AG10803 (cell line): ENCODE measurements at regions not wholly inside any gene's neighbourhood (a gene's known extent, or its start where the extent isn't known, plus 50 kb on each side); places are given as distances from the start of the nearest gene placed in this dataset.
"Not testable (repeated sequence)": the region's sequence is repeated elsewhere in the genome, so short reads cannot be mapped to it uniquely, and the experiment has no call there.

ENCODE experiments used
- DNase-seq: peaks from one replicate; pipeline ENCODE4 v3.0.0; 2010; ENCODE audit warnings: low read depth
- H3K4me3 ChIP-seq: 2 replicates; pipeline ENCODE4 v1.5.1; 2011; ENCODE audit warnings: mild to moderate bottlenecking, low read length, control low read depth

GRCh38 chr1:120465900-120466299 is 51.1 kb downstream of the NBPF8 start:
- not testable (repeated sequence) for DNase-seq, H3K4me3 ChIP-seq

- H3K4me3 ChIP-seq, DNase-seq: not testable (repeated sequence)
Observed at GRCh38 chr1:120477663-120478062, 62.8 kb downstream of the NBPF8 start.

GRCh38 chr1:120478400-120478799 is 63.6 kb downstream of the NBPF8 start:
- not testable (repeated sequence) for DNase-seq, H3K4me3 ChIP-seq

- DNase-seq, H3K4me3 ChIP-seq: not testable (repeated sequence)
Observed at GRCh38 chr1:120487542-120487941, 72.7 kb downstream of the NBPF8 start.

- not testable (repeated sequence) for H3K4me3 ChIP-seq, DNase-seq
Observed at GRCh38 chr1:120489217-120489616, 74.4 kb downstream of the NBPF8 start.

GRCh38 chr1:120497145-120497544 is 82.3 kb downstream of the NBPF8 start:
- H3K4me3 ChIP-seq, DNase-seq: not testable (repeated sequence)

GRCh38 chr1:120503284-120503683 is 88.4 kb downstream of the NBPF8 start:
- DNase-seq, H3K4me3 ChIP-seq: not testable (repeated sequence)

GRCh38 chr1:120506352-120506751 is 91.5 kb downstream of the NBPF8 start:
- H3K4me3 ChIP-seq, DNase-seq: not testable (repeated sequence)

- not testable (repeated sequence) for DNase-seq
Observed at GRCh38 chr1:120508351-120508750, 93.5 kb downstream of the NBPF8 start.

GRCh38 chr1:120509258-120509657 is 94.4 kb downstream of the NBPF8 start:
- DNase-seq, H3K4me3 ChIP-seq: not testable (repeated sequence)

More at GRCh38 chr1:120508351-120508750, 93.5 kb downstream of the NBPF8 start:
- H3K4me3 ChIP-seq: not testable (repeated sequence)

- not testable (repeated sequence) for H3K4me3 ChIP-seq, DNase-seq
Observed at GRCh38 chr1:120513099-120513498, 98.3 kb downstream of the NBPF8 start.

GRCh38 chr1:120513531-120513930 is 98.7 kb downstream of the NBPF8 start:
- not testable (repeated sequence) for DNase-seq, H3K4me3 ChIP-seq

GRCh38 chr1:120519196-120519595 is 104.4 kb downstream of the NBPF8 start:
- not testable (repeated sequence) for DNase-seq, H3K4me3 ChIP-seq

GRCh38 chr1:120524416-120524815 is 109.6 kb downstream of the NBPF8 start:
- H3K4me3 ChIP-seq, DNase-seq: not testable (repeated sequence)

- not testable (repeated sequence) for DNase-seq, H3K4me3 ChIP-seq
Observed at GRCh38 chr1:120525386-120525785, 110.6 kb downstream of the NBPF8 start.

GRCh38 chr1:120529475-120530089 is 114.7 kb downstream of the NBPF8 start:
- H3K4me3 ChIP-seq, DNase-seq: not testable (repeated sequence)

- not testable (repeated sequence) for DNase-seq, H3K4me3 ChIP-seq
Observed at GRCh38 chr1:120531455-120531854, 116.6 kb downstream of the NBPF8 start.

- DNase-seq, H3K4me3 ChIP-seq: not testable (repeated sequence)
Observed at GRCh38 chr1:120534361-120535047, 119.7 kb downstream of the NBPF8 start.

- DNase-seq: peak; percentile 78
- H3K4me3 ChIP-seq: not testable (repeated sequence)
Observed at GRCh38 chr1:120535052-120535451, 120.2 kb downstream of the NBPF8 start.

GRCh38 chr1:120541394-120541793 is 126.6 kb downstream of the NBPF8 start:
- H3K4me3 ChIP-seq, DNase-seq: not testable (repeated sequence)

GRCh38 chr1:120542365-120542764 is 127.5 kb downstream of the NBPF8 start:
- DNase-seq, H3K4me3 ChIP-seq: not testable (repeated sequence)
